GM21360 (cell line): ENCODE measurements at regions not wholly inside any gene's neighbourhood (a gene's known extent, or its start where the extent isn't known, plus 50 kb on each side); places are given as distances from the start of the nearest gene placed in this dataset.

Experiments used
- ATAC-seq: cut with Tn5 transposase; IDR thresholded peaks from one replicate; pipeline ENCODE4 v1.9.1; 2021; ENCODE audit warnings: mild to moderate bottlenecking, moderate library complexity; ENCODE audit not compliant: unreplicated experiment

- ATAC-seq: peak; percentile 87
Observed at GRCh38 chr2:221844212-221845020, 272.3 kb upstream of the EPHA4 start.

DNA sequence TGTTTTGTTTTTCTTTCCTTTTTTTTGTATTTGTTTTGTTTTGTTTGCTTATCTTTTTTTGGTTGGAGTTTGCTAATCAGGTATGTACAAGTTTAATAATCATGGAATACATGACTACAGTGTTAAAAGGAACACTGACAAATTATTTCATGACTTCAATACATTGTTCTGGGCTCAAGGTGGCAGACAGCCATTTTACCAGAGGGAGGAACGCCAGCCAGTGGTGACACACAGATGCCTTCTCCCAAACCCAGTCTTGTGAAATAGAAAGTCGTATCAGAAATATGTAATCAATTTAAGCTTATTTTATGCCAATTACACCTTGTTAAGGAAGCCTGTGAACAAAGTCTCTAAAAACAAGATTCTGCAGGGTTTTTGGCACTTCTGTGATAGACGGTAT, 264.0 kb upstream of the EPHA4 start:
- no peak for ATAC-seq

- no peak for ATAC-seq
Observed at GRCh38 chr2:221833966-221834365, 261.9 kb upstream of the EPHA4 start.

GRCh38 chr2:221831051-221831450, 258.9 kb upstream of the EPHA4 start:
- no peak for ATAC-seq

DNA sequence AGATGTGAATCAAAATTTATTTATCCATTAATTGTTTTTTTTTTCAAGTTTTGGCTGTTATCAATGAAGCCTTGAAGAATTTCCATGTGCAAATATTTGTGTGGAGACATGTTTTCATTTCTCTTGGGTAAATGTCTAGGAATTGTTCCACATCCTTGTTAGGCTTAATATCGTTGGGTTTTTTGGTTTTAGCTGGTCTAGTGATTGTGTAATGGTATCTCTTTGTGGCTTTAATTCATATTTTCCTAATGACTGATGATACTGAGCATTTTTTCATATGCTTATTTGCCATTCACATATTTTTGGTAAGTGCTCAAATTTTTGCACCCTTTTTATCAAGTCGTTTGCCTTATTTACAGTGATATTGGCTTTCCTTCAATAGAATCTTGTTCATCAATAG, 250.3 kb upstream of the EPHA4 start:
- no peak for ATAC-seq

GRCh38 chr2:221818616-221819320, 246.7 kb upstream of the EPHA4 start:
- ATAC-seq: no peak

GRCh38 chr2:221817878-221818277, 245.8 kb upstream of the EPHA4 start:
- ATAC-seq: no peak

GRCh38 chr2:221817052-221817451, 244.9 kb upstream of the EPHA4 start:
- no peak for ATAC-seq

- ATAC-seq: no peak
Observed at GRCh38 chr2:221816566-221816965, 244.5 kb upstream of the EPHA4 start.

GRCh38 chr2:221810650-221811049, 238.5 kb upstream of the EPHA4 start:
- no peak for ATAC-seq

DNA sequence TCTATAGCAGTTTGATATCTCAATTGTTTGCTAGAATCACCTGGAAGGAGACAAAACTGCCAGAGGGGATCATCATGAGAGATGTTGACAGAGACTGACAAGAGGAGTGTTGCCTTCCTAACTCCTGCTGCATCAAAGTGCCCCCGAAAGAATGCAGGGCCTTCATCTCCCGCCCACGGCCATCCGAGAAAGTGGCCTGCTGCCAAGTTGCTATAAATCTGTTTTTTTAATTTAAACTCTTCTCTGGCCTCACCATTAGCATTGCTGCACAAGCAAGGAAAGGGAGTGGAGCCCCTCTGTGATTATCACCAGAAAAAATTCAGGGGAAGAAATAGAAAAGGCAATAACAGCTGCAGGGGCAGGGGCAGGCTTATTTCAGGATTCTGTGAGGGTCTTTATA, 238.1 kb upstream of the EPHA4 start:
- ATAC-seq: no peak

GRCh38 chr2:221808488-221808887, 236.4 kb upstream of the EPHA4 start:
- no peak for ATAC-seq

GRCh38 chr2:221807706-221808105, 235.6 kb upstream of the EPHA4 start:
- ATAC-seq: no peak

- ATAC-seq: no peak
Observed at GRCh38 chr2:221802089-221802488, 230.0 kb upstream of the EPHA4 start.

DNA sequence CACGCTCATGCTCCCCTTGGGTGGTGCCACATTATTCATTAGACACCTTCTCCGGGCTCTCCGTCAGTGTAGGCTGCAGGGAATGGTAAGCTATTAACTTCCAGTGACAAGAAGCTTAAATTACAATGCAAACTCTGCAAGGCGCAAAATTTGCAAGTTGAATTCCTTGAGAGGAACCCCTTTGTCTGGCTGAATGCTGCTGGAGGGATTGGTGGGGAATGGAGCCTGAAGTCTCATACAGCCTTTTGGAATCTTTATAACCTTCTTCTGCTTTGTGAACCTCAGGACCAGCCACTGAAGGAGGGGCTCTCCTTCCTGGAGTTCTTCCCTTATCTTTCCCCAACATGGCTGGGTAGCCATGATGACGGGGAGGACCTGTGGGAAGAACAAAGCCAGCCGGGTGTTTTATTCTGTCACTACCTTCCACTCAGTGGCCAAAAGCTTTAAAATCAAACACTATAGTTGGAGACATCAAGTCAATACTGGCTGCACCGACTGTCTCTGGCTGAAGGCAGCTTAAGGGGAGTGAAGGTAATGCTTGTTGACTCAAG, 220.9 kb upstream of the EPHA4 start:
- no peak for ATAC-seq

DNA sequence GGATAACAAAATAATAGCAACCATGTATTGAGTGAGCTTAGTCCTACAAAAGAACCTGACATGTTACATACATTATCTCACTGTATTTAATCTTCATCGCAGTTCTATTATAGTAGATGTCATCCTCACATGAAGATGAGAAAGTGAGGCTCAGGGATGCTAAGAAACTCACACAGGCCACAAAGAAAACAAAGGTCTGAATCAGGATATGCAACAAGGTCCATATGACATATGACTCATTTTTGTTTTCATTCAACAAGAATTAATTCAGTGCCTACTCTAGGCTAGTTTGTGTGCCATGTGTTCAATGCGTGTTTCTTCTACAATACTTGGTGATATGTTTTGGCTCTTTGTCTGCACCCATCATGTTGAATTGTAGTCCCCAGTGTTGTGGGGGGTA, 219.7 kb upstream of the EPHA4 start:
- no peak for ATAC-seq

DNA sequence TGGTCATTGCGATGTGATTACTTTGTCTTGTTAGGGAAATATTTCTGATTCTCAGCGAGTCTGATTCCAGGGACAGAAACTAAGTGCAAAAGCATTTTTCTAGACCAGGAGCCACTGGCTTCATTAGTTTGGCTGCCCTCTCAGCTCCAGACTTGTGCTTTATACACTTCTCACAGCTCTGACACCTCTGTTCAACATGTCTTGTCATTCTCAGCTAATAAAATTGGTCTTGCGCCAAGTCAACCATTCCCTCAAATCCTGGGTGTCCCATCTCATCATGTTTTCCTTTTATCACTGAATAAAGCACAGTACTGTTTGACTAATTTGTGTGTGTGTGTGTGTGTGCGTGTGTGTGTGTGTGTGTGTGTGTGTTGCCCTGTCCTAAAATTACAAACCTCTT, 215.5 kb upstream of the EPHA4 start:
- no peak for ATAC-seq

- ATAC-seq: no peak
Observed at GRCh38 chr2:221786297-221786926, 214.3 kb upstream of the EPHA4 start.

DNA sequence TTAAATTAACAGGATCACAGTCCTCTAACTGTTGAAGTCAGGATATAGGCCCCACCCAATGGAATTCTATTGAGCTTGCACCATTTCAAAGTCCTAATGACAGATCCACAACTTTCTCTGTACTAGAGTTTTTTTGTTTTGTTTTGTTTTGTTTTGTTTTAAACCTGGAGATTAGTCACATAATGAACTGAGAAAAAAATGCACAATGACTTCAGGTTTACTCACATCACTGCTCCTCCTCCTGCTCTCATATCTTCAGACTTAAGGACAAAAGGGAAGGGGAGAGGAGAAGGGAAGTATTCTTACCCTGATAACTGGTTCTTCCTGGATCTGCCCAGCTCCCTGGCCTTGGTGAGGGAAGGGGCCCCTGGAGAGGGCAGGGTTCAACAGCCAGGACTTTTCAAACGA, 208.2 kb upstream of the EPHA4 start:
- ATAC-seq: no peak

DNA sequence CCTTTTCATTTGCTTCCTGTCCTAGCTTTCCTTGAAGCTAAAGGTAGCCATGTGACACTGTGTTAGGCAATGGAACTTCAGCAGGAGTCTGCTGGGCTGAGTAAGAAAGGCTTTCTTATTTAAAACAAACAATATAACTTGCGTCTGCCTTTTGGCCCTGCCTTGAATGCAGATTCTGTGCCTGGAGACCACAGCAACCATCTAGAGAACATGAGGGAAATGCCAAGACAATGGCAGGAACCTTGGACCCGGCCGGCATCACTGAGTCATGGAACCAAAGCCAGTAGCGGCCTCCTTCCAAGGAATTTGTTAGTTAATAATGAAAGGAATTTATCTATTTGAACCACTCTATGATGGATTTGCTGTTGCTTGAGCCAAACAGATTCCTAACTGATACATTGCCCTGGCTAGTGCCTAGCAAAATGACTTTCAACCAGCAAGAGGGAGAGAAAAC, 207.5 kb upstream of the EPHA4 start:
- no peak for ATAC-seq

DNA sequence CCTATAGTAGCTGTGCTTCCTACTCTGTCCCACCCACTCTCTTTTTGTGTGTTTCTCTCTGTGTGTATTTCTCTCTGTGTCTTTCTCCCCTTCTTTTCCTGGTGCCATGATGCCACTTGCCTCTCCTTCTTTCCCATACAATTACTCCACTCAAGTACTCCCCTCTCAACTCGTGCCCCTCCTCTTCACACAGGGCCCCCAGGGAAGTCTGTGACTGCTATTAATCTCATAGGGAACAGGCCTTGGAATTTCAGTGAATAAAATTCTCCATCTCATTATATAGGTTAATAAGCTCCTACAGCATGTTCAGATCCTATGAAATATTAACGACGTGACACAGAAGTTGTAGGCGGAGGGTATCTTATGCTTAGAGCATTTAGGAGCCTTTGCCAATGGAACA, 205.9 kb upstream of the EPHA4 start:
- no peak for ATAC-seq

- no peak for ATAC-seq
Observed at GRCh38 chr2:221777119-221777518, 205.0 kb upstream of the EPHA4 start.
